ENCODE measurements at regions not wholly inside any gene's neighbourhood (a gene's known extent, or its start where the extent isn't known, plus 50 kb on each side); places are given as distances from the start of the nearest gene placed in this dataset.

- TF ChIP-seq EZH2 (IDR thresholded peaks at IDR 0.05; ENCODE audit: borderline replicate concordance, low read depth, low read length) (no peak), POLR2A (conservative IDR thresholded peaks at IDR 0.05) (no peak), ZNF583 (CRISPR knock-in tag; IDR thresholded peaks at IDR 0.05) (no peak)
Measured at GRCh38 chr2:75408771-75409170, 152.0 kb downstream of the EVA1A start.

Data from K562 (cell line).